ENCODE measurements at regions not wholly inside any gene's neighbourhood (a gene's known extent, or its start where the extent isn't known, plus 50 kb on each side); places are given as distances from the start of the nearest gene placed in this dataset.

DNA sequence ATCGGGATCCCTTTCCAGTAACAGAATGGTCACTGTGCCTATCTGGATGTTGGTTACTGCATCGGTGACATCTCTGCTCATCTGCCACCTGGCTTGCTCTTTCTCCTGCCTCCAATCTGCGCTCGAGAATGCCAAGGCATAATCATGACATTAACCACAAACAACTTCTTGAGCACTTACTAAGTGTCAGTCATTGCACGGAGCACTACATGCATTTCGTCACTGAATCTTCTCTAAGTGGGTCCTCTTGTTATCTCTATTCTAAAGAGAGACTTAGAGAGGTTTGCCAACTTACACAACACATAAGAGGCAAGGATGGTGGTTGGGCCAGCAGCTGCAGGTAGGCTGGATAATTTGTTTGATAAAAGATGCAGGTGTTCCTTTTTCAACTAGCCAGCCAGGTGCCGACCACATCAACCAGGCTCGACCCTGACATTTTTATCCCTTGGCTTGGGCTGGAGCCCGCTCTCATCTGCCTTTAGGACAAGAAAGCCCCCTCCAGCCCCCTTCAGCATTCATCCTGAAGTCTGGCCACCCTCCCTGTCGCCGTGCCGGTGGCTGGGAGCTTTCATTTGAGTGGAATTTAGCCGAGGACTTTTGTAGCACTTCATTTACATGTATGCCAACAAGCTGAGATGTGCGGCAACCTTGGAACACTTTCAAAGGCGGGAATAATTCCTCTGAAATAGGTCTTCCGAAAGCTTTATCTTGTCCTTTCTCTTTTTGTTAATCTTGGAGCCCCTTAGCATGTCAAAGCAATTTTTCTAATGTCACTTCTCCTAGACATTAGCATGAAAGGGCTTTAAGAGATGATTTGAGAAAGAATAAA lies 89.3 kb upstream of the NKD1 start:
- no peaks in the 10 kb centered on the region for H3K4me1 ChIP-seq (ENCODE audit: control insufficient read depth in 1 of 2, low read depth in 2 of 2)
- H3K9me3 ChIP-seq, result no peaks in the 10 kb centered on the region
- H3K27me3 ChIP-seq (replicated peaks; ENCODE audit: insufficient read depth), result no peaks in the 10 kb centered on the region
- DNase-seq (ENCODE audit: low spot score) (no peak), ATAC-seq (ENCODE audit: insufficient number of reproducible peaks, low FRiP score, low read depth) (no peak)
- no peak overlapping the region for H3K4me3 ChIP-seq
- H3K27ac ChIP-seq, result no peak overlapping the region
- no peaks in the 10 kb centered on the region for H3K36me3 ChIP-seq
- TF ChIP-seq, protein P1, sequence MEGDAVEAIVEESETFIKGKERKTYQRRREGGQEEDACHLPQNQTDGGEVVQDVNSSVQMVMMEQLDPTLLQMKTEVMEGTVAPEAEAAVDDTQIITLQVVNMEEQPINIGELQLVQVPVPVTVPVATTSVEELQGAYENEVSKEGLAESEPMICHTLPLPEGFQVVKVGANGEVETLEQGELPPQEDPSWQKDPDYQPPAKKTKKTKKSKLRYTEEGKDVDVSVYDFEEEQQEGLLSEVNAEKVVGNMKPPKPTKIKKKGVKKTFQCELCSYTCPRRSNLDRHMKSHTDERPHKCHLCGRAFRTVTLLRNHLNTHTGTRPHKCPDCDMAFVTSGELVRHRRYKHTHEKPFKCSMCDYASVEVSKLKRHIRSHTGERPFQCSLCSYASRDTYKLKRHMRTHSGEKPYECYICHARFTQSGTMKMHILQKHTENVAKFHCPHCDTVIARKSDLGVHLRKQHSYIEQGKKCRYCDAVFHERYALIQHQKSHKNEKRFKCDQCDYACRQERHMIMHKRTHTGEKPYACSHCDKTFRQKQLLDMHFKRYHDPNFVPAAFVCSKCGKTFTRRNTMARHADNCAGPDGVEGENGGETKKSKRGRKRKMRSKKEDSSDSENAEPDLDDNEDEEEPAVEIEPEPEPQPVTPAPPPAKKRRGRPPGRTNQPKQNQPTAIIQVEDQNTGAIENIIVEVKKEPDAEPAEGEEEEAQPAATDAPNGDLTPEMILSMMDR (IDR thresholded peaks at IDR 0.05), result no peak

DNA sequence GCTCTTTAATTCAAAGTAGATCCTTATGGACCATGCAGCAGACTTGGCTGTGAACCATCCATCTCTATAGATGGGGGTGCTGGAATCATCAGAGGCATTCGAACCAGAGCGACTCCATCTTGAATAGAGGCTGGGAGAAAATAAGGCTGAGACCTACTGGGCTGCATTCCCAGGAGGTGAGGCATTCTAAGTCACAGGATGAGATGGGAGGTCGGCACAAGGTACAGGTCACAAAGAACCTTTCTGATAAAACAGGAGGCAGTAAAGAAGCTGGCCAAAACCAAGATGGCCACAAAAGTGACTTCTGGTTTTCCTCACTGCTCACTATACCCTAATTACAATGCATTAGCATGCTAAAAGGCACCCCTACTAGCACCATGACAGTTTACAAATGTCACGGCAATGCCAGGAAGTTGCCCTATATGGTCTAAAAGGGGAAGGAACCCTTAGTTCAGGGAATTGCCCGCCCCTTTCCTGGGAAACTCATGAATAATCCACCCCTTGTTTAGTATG lies 89.2 kb upstream of the BRD7 start:
- H3K9me3 ChIP-seq, result no peaks in the 10 kb centered on the region
- no peaks in the 10 kb centered on the region for H3K36me3 ChIP-seq
- no peak overlapping the region for H3K27ac ChIP-seq
- H3K4me3 ChIP-seq, result no peak overlapping the region
- no peak for DNase-seq (ENCODE audit: low spot score)
- no peaks in the 10 kb centered on the region for H3K27me3 ChIP-seq (replicated peaks; ENCODE audit: insufficient read depth)
- TF ChIP-seq, protein P1 (IDR thresholded peaks at IDR 0.05), result no peak
- ATAC-seq (ENCODE audit: insufficient number of reproducible peaks, low FRiP score, low read depth), result no peak
- H3K4me1 ChIP-seq (ENCODE audit: control insufficient read depth in 1 of 2, low read depth in 2 of 2), result no peaks in the 10 kb centered on the region

GRCh38 chr16:50457423-50457822 lies 88.6 kb upstream of the BRD7 start:
- TF ChIP-seq, protein P1 (IDR thresholded peaks at IDR 0.05), result no peak
- ATAC-seq (ENCODE audit: insufficient number of reproducible peaks, low FRiP score, low read depth) (no peak), DNase-seq (ENCODE audit: low spot score) (no peak)

DNA sequence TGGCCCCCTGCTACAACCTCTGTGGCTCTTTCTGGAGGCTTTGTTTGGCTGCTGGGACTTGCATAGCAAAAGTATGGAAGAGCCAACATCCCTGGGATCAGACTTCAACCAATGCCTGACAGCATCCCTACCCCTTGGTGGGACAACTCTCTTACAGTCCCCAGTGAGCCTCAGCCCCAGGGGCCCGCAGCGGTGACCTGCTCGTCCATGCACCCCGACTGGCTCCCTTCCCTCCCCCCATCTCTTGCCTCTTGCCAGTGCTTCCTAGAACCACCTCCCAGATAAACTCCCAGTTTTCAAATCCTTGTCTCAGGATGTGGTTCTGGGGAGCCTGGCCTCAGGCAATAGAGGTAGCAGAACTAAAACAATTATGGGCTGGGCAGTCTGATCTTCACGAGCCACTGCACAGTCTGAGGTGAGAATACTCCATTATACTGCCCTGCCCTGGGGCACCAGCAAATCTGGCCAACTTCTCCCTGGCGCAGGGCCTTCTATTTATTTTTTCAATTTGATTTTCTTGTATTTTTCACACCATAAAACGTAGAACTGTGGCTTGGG lies 86.6 kb upstream of the BRD7 start:
- Histone ChIP-seq H3K9me3 (no peaks in the 10 kb centered on the region), H3K27ac (no peak overlapping the region), H3K27me3 (replicated peaks; ENCODE audit: insufficient read depth) (no peaks in the 10 kb centered on the region), H3K36me3 (no peaks in the 10 kb centered on the region), H3K4me3 (no peak overlapping the region), H3K4me1 (ENCODE audit: control insufficient read depth in 1 of 2, low read depth in 2 of 2) (no peaks in the 10 kb centered on the region)
- TF ChIP-seq, protein P1 (IDR thresholded peaks at IDR 0.05), result no peak
- no peak for DNase-seq (ENCODE audit: low spot score)
- no peak for ATAC-seq (ENCODE audit: insufficient number of reproducible peaks, low FRiP score, low read depth)

More at GRCh38 chr16:50457423-50457822, 88.6 kb upstream of the BRD7 start:
- no peak overlapping the region for H3K4me3 ChIP-seq
- H3K36me3 ChIP-seq, result no peaks in the 10 kb centered on the region
- H3K4me1 ChIP-seq (ENCODE audit: control insufficient read depth in 1 of 2, low read depth in 2 of 2), result no peaks in the 10 kb centered on the region
- no peak overlapping the region for H3K27ac ChIP-seq
- no peaks in the 10 kb centered on the region for H3K9me3 ChIP-seq
- no peaks in the 10 kb centered on the region for H3K27me3 ChIP-seq (replicated peaks; ENCODE audit: insufficient read depth)

DNA sequence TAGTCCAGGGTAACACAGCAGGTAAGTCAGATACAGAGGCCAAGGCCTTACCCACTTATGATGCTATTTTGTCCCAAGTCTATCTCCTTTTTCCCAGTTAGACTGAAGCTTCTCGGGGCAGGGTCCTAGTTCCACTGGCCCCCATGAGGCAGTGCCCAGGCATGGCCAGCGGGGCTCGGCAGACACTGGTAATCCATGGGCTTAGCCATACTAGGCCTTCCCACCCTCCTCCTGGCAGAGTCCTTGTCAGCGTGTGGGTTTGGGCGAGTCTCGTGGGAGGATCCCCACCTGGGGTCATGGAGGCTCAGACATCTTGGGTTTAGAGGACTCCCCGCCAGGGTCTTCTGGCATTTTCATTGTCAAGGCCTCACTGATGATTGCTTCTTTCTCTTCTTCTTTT lies 84.7 kb upstream of the BRD7 start:
- ATAC-seq (ENCODE audit: insufficient number of reproducible peaks, low FRiP score, low read depth), result no peak
- Histone ChIP-seq H3K27me3 (replicated peaks; ENCODE audit: insufficient read depth) (no peaks in the 10 kb centered on the region), H3K36me3 (no peaks in the 10 kb centered on the region), H3K4me3 (no peak overlapping the region), H3K4me1 (ENCODE audit: control insufficient read depth in 1 of 2, low read depth in 2 of 2) (no peaks in the 10 kb centered on the region), H3K27ac (no peak overlapping the region), H3K9me3 (no peaks in the 10 kb centered on the region)
- TF ChIP-seq, protein P1 (IDR thresholded peaks at IDR 0.05), result no peak
- DNase-seq (ENCODE audit: low spot score), result no peak

Measured in thoracic aorta (tissue), 2 donors.